Posterior cingulate gyrus (tissue), 11 donors: ENCODE measurements at regions not wholly inside any gene's neighbourhood (a gene's known extent, or its start where the extent isn't known, plus 50 kb on each side); places are given as distances from the start of the nearest gene placed in this dataset.

Experiments used
- DNase-seq, 10 donors: peaks; one replicate each; pipeline versions ENCODE4 v3.0.0 to v3.0.0-alpha.2; 2020 to 2021; ENCODE audit warnings: mixed read lengths in 3 of 10
- intact Hi-C: fragments of 100-400 bp; cut with DNase I; formaldehyde crosslinking; loops from one replicate; pipeline ENCODE4 v1.15.1; 2023

DNA sequence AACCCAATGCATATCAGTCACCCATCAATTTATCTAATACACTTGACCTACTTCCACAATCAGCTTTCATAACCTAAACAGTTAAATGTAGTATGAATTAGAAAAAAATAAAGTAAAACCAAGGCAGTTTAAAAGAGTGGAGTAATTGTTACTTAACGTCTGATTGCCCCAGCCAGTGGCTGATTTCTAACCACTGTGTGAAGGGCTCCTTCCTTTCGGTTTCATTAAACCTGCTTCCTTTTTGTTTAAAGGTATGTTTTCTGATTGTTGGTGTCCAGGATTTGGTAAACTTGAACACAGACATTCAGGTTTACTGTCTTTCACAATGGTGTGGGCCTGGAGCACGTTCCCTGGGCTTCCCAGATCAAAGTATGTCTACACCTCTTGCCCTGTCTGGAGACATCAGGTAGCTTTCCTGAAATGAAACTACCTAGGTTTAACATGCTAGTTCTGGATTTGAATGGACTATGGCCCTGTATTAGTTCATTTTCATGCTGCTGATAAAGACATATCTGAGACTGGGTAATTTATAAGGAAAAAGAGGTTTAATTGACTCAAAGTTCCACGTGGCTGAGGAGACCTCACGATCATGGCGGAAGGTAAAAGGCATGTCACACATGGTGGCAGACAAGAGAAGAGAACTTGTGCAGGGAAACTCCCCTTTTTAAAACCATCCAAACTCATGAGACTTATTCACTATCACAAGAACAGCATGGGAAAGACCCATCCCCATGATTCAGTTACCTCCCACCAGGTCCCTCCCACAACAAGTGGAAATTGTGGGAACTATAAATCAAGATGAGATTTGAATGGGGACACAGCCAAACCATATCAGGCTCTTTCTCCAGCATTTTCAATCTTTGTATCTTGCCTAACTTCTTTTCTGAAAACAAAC, 605.2 kb upstream of the ID2 start:
- intact Hi-C loops, result no loop called here
- DNase-seq, result no peak

DNA sequence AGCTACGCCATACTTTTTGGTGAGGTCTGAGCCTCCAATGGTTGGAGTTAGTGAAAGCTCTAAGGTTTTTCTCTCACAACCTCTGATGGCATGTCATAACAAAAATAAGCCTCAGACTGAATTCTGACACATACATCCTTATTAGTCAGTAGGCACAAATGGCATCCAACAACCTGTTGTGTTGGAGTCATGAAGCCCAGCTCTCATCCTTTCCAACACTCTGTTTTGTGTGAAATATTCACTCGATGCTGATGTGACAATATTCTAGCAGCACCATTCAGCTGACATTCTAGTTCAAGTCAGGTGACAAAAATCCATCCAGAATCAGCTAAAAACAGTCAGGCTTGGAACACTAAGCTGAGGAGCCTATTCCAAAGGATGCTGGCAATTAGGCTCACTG, 603.2 kb upstream of the ID2 start:
- intact Hi-C loops, result no loop called here
- no peak for DNase-seq

DNA sequence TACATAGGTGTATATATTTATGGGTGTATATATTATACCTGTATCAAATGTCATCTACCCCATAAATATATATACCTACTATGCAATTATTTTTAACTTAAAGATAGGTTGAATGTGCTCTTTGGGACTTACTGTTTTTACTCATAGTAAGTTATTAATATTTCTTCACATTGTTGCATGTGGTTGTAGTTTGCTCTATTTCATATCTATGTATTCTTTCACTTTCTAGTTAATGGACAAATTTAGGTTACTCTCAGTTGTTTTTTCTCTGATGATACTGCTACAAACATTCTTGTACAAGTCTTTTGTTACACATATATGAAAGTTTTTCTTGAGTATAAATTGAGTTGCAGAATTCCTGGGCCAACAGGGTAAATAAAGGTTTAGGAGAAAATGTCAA, 601.8 kb upstream of the ID2 start:
- DNase-seq, result no peak
- intact Hi-C loops, result no loop called here

DNA sequence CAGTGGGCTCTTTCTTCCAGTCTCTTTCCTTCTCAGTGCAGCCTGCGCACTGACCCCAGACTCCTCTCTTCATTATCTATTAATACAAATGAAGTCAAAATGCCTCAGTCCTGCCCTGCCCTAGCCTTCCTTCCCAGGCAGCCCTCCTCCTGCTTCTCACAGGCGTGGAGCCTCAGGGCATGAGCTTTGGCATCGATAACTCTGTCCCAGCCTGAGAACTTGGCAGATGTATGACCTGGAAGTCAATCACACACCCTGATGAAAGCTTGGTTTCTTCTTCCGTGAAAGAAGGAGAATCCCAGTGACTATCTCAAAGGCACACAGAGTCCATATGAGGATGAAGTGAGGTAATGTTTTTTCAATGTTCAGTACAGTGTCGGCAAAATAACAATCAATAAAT, 600.7 kb upstream of the ID2 start:
- intact Hi-C loops, result no loop called here
- no peak for DNase-seq

DNA sequence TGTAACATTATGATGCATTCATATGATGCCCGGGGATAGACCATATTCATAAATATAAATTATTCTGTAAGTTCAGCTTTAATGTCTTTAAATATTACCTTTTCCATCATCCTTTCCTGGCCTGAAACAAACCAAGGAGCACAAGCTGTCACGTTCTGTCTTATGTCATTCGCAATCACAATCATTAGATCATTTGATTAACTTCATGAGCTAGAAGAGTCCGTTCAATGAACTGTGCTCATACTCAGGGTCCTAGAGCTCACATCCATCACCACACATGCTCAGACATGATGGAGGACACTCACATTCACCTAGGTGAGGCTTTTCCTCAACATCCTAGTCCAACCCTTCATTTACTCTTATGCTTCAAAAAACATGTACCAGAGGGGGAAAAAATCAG, 599.0 kb upstream of the ID2 start:
- DNase-seq, result no peak
- intact Hi-C loops, result no loop called here

DNA sequence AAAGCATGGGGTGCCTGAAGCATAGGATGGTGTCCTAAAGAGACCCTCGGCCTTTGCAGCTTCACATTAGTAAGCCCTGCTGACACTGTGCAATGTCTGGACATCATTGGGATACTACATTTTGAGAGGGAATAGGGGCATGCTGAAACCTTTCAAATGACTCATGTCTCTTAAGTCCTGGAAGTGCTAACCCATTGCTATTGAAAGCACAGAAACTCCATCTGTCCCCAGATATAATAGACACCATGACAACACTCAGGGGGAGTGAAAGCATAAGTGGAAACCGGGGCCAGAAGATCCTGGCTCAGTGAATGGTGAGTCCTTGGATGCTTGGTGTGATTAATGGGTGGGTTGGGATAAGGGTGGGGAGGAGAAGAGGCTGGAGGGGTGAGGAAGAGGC, 595.5 kb upstream of the ID2 start:
- intact Hi-C loops, result no loop called here

DNA sequence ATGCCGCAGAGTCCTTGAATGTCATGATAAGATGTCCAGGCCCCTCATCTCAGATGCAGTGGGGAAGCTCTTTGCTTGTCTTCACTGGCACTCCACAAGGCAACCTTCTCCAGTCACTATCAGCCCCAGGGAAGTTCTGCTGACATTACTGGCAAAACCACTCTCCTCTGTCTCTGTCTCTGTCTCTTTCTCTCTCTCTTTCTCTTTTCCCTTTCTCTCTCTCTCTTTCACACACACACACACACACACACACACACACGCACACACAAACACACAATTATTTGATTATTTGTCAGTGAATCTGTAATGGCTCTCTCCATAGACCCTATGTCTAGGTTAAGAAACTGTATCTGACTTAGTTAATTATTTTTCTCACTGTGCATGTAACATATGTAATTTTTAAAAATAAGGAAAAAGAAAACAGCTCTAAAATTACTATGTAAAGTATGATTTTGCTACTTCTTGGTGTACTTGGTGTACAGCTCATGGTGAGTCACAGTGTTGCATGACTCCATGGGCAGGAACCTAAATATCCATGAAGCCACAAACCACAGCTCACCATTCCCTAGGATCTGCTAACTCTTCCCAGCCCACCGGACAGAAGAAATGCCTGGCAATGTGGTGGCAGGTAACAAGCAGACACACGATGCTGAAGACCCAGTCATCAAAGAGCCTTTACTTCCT, 594.9 kb upstream of the ID2 start:
- DNase-seq, result no peak
- intact Hi-C loops, result no loop called here

More for the DNA sequence above, 595.5 kb upstream of the ID2 start:
- no peak for DNase-seq

DNA sequence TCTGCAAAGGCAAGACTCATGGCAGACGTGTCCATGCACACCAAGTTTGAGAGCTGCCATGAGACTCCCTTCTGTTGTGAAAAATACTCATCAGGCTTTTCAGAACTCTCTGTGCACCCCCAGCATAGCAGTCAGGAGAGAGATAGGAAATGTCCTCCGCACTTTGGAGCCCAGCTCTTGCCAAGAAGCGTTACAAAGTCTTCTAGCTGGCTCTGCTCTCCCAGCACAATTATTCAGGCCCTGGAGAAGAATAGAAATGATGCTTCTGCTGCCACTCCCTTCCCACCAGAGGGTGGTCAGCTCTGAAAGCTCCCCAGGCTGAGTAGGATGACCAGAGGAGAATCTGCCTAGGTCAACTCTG, 594.4 kb upstream of the ID2 start:
- intact Hi-C loops, result no loop called here
- DNase-seq, result peak in 3 of 10 donors; percentile 4 to 73 (median 18)

DNA sequence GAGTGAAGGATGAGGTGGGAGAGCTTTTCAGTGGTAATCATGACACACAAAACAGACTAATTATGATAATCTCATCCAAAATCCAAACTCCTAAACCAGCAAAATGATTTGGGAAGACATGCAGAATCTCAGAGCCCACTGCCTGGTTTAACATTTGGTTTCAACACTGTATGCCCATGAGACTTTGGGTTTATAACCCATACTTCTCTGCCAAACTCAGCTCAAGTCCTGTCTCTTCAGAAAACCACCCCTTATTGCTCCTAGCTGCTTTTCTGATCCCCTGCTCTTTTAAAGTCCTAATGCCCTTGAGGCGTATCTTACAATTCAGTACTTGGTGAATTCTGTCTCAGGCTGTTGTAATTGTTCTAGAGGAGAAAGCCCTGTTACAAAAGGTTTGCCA, 593.0 kb upstream of the ID2 start:
- intact Hi-C loops, result no loop called here
- DNase-seq, result no peak

DNA sequence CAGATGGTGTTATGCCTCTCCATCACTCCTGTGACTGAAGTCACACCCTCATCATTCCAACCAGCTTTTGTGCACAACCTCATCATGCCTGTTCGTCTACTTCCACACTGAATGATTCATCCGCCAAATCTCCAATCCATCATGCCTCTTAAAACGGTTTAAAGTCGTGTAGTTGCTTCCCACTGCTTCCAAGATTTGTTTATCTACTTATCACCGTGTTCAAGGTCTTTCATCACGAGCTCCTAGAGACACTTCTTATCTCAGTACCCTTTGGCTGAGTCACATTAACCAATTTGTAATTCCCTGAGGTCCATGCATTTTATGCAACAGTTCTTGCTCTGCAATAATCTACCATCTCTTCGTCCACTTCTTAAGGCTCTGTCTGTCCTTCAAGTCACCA, 592.3 kb upstream of the ID2 start:
- intact Hi-C loops, result no loop called here
- no peak for DNase-seq

DNA sequence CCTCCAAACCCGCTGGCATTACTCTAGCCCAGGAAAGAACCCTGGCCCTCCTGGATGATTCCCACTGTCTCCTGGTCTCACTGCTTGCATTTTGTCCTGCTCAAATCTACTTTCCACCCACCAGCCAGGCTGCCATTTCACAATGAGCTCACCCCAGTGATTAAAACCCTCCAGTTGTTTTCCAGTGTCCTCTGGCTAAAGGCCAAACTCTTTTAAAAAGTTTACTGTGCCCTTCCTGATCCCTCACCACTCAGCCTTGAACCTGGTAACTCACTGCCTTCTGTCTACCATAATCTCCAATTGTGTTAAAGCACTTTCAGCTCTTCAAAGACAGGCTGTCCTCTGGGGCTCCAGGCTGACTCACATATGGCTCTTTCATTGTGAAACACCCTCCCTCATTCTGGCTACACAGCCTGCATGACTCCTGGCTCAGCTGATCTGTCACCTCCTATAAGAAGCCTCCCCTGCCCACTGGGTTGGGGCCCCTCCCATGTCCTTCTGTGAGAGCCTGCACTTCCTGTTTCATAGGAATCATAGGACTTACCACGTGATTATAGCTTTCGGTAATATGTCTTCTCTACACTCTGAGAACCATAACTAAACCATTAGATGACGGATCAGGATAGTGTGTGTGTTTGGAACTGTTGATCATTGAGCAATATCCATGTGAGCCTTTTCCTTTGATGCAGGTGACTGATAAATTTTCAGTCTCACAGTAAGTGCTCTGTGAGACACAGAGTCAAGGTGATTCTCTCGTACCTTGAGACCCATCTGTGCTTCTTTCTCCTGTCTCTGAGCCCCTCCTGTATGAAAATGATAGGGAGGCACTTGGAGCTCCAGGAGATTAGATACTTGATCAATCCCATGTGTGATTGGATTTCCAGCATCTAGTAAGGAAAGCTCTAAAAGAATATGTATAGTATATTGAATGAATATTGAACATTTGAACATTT, 590.8 kb upstream of the ID2 start:
- no peak for DNase-seq
- intact Hi-C loops, result no loop called here

DNA sequence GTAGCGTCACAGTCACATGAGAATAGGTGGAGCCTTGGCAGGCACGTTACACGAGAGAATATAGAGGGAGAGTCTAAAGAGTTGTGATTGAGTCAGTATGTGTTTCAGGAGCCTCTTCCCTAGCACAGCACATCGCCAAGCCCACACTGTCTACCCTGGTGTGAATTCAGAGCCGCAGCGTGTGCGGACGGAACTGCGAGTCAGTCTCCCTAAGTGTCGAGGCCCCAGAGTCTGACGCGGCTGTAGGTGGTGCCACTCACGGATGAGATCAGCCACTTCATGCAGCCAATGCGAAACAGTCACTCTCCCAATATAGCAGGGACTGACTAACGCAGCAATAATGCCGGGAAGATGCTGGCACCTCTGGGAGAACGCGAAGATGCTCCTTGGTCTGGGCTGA, 587.3 kb upstream of the ID2 start:
- intact Hi-C loops, result no loop called here
- peak in 8 of 10 donors; percentile 27 to 94 (median 64) for DNase-seq

DNA sequence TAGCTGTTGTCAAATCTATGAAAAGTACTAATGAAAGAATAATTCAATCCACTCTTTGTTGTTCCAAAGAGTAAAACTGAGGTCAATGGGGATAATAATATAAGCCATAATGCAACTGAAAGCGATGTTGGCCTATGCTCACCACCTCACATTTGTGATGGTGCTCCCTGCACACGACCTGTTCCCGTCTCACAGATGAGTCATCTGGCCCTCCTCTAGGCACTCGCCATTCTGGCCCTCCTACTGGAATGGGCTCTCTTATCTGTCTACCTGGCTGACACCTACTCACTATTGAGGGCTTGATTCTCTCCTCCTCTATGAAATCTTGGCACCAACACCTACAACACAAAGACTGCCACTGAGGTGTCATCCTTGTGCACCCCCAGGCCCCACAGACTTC, 585.9 kb upstream of the ID2 start:
- no peak for DNase-seq
- intact Hi-C loops, result no loop called here

DNA sequence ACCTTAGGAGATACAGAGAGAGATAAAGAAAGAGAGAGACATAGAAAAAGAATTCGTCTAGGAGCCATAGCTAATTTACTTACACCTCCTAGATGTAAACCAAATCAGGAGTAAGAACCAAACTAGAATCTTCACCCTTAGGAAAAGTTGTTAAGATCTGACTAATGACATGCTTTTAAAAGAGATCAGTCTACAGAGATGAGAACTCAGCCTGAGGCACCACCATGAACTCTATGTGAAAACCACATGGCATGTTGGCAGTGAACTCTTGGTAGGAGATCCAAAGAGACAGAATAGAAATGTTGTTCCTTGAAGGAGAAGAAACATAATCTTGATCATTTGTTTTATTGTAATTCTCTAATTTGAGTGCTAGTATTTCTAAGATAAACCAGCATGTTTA, 585.4 kb upstream of the ID2 start:
- no peak for DNase-seq
- intact Hi-C loops, result no loop called here

DNA sequence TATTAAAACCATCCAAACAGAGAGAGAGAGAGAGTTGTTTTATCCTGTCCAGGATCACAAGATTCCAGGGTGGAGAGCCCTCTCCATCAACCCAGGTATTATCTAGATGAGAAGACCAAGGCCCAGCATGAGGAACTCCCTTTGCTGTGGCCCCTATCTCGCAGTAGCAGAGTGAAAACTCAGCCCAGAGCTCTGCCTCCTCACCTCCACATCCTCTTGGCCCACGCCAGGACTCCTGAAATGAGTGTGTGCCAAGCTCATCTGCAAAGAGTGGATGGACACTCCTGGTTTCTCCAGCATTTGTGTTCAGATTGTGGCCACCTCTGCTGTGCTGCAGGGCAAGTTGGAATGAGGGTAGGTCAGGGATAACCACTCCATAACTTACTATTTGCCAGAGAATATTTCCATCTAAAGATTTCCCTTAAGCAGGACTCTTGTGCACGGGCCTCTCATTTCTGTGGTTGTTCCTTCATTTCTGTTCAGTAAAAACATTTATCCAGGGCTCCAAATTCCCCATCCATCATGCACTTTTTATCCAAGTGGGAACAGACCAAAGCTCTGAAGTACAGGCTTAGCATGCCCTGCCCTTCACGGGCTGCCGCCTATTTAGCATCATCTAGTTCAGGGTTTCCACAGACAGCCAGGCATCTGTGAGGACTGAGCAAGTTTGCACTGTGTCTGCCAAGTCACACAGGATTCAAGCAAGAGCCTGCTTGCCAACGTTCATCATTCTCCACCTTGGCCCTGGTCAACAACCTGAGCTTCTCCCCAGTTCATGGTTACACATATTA, 583.2 kb upstream of the ID2 start:
- no peak for DNase-seq
- intact Hi-C loops, result no loop called here

DNA sequence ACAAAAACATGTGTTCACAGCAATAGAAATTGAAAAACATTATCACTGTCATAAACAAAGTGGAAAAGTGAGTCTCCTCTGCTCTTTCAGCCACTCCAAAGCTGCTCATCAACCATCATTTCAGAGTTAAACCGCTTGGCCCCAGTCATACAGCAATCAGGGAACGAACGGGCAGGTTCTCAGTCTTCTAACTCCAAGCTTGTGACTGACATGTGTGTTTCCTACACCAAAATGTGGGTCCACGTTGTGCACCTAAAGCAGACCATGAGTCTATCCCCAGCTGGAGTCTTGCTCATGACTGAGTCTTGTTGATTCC, 582.6 kb upstream of the ID2 start:
- DNase-seq, result no peak
- intact Hi-C loops, result no loop called here

DNA sequence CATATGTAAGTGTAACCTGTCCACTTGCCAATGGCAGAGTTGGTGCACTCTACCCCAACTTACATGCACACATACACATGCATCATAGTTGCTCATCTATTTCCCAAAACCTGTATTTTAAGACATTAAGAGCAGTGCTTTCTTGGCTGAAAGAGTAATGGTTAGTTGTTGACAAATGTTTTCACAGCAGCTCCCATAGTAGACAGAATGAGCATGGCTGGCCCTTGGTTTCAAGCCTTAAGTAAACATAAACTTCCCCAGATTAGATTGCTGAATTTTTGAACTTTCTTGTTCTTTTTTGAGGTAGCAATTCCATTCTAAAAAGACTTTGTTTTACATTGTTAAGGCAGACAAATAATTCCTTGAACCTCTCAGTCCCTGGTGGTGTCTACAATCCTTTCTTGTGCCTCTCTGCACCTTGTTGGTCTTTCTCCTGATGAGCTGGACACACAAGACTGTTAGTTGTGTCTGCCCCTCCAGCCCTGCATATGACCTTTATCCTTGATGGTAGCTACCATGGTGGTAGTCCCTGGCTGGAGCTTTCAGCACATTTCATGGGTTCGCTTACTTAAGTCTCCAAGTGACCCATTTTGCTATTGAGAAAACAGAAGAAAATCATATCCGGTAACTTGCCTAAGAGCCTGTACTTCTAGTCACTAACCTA, 580.1 kb upstream of the ID2 start:
- intact Hi-C loops, result no loop called here
- no peak for DNase-seq

DNA sequence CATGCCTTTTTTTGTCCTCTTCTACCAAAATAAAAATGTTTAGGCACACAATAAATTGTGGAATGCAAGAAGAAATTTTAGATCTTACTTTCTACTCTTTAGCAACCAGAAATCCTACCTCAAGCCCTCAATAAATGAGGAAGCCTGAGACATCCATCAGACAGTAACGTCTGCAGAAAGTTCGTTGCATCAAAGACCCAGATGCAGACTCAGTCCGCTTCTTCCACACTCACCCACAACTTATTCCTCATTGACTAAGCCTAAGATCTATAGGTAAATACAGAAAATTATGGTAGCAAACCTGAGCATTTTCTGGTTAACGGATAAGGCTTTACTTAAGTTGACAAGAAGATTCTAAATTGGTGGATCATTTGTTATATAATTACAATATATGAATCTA, 579.4 kb upstream of the ID2 start:
- DNase-seq, result no peak
- intact Hi-C loops, result no loop called here

DNA sequence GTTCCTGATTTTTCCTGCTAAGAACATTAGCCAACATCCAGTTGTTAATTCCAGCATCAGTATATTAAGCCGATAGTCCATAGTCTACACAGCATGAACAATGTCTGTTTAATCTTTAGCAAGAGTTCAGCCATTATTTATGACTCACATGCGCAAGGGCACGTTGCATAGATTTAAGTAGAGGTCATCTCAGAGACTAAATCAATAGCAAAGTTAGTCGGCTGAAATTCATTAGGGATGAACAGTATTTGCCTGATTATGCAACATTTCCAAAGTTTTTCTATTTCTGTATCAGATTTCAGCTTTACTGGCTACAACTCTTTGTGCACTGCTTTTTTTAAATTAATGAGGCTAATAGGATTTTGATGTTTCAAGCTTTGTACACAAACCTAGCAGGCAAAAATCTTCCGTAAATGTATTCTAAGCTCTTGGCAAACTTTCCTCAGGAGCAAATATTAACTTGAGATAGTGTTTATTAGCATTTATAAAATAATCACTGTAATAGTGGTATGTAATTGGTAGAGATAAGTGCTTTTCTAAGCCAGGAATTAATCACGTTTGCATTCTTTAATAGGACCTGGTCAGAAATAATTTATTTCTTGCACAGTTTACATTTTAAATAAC, 578.7 kb upstream of the ID2 start:
- no peak for DNase-seq
- intact Hi-C loops, result no loop called here

DNA sequence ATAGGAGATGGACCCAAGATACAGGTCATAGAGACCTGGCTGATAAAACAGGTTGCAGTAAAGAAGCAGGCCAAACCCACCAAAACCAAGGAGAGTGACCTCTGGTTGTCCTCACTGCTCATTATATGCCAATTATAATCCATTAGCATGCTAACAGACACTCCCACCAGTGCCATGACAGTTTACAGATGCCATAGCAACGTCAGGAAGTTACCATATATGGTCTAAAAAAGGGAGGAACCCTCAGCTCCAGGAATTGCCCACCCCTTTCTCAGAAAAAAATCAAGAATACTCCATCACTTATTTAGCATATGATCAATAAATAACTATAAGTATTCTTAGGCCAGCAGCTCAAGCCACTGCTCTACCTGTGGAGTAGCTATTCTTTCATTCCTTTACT, 574.7 kb upstream of the ID2 start:
- intact Hi-C loops, result no loop called here
- no peak for DNase-seq
